Activated CD8-positive, alpha-beta T cell treated with anti-CD3 and anti-CD28 coated beads for 36 hours (primary cell): ENCODE measurements at regions not wholly inside any gene's neighbourhood (a gene's known extent, or its start where the extent isn't known, plus 50 kb on each side); places are given as distances from the start of the nearest gene placed in this dataset.

Source experiments
- ATAC-seq: fragments of 200-7000 bp; cut with Tn5 transposase; one replicate; pipeline ENCODE4 v1.10.0; 2021; ENCODE audit warnings: mild to moderate bottlenecking, moderate library complexity
- CTCF ChIA-PET: fragments of 350-600 bp; sonication (Branson Sonifier 250); formaldehyde crosslinking; loops from one replicate; lab custom pipeline; 2021; ENCODE audit warnings: antibody characterized with exemption; lab: Charles Lee
- POLR2A ChIA-PET: fragments of 350-600 bp; sonication (Branson Sonifier 250); formaldehyde crosslinking; loops from one replicate; lab custom pipeline; 2021; ENCODE audit warnings: antibody characterized with exemption; lab: Charles Lee
- DNase-seq: peaks from one replicate; pipeline ENCODE4 v3.0.0-alpha.2; 2020
- H3K27ac Mint-ChIP-seq: one replicate; pipeline ENCODE4 v1.8.0; 2021; ENCODE audit warnings: mild to moderate bottlenecking, mixed read lengths
- H3K27me3 Mint-ChIP-seq: one replicate; pipeline ENCODE4 v1.8.0; 2021; ENCODE audit warnings: mixed read lengths
- H3K36me3 Mint-ChIP-seq: one replicate; pipeline ENCODE4 v1.8.0; 2021; ENCODE audit warnings: low read depth, mixed read lengths
- H3K4me1 Mint-ChIP-seq: one replicate; pipeline ENCODE4 v1.8.0; 2021; ENCODE audit warnings: low read depth, mixed read lengths
- H3K4me3 Mint-ChIP-seq: one replicate; pipeline ENCODE4 v1.8.0; 2021; ENCODE audit warnings: mild to moderate bottlenecking, moderate library complexity, mixed read lengths
- H3K9me3 Mint-ChIP-seq: one replicate; pipeline ENCODE4 v1.8.0; 2021; ENCODE audit warnings: mixed read lengths
- intact Hi-C: fragments of 100-400 bp; cut with micrococcal nuclease; formaldehyde crosslinking; loops from one replicate; pipeline ENCODE4 v1.10.0; 2022
- TF ChIP-seq, protein P1 (sequence below): fragments of 200-600 bp; IDR thresholded peaks from one replicate; pipeline ENCODE4 v1.8.0; 2022; ENCODE audit warnings: antibody characterized with exemption, mild to moderate bottlenecking

- Mint-ChIP-seq H3K27me3 (no peaks in the 10 kb centered on the region), H3K4me3 (no peak overlapping the region), H3K36me3 (no peaks in the 10 kb centered on the region), H3K27ac (no peak overlapping the region), H3K4me1 (no peaks in the 10 kb centered on the region), H3K9me3 (peaks cover 5% of the 10 kb centered on the region)
- POLR2A ChIA-PET: no interaction called here
- DNase-seq (no peak), ATAC-seq (no peak)
- CTCF ChIA-PET: interaction anchor here (0.9 kb wide), 1 partner anchor 276 kb away, joined by 3 read pairs; no protein-coding TSS in a partner anchor
- intact Hi-C loops: loop anchor here (10.0 kb wide), 1 partner anchor 67 kb away; no protein-coding TSS in a partner anchor
- TF ChIP-seq, protein P1, sequence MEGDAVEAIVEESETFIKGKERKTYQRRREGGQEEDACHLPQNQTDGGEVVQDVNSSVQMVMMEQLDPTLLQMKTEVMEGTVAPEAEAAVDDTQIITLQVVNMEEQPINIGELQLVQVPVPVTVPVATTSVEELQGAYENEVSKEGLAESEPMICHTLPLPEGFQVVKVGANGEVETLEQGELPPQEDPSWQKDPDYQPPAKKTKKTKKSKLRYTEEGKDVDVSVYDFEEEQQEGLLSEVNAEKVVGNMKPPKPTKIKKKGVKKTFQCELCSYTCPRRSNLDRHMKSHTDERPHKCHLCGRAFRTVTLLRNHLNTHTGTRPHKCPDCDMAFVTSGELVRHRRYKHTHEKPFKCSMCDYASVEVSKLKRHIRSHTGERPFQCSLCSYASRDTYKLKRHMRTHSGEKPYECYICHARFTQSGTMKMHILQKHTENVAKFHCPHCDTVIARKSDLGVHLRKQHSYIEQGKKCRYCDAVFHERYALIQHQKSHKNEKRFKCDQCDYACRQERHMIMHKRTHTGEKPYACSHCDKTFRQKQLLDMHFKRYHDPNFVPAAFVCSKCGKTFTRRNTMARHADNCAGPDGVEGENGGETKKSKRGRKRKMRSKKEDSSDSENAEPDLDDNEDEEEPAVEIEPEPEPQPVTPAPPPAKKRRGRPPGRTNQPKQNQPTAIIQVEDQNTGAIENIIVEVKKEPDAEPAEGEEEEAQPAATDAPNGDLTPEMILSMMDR: no peak
These were observed 50.3 kb upstream of the GLYAT start for GRCh38 chr11:58782066-58782465.
